Activated CD4-positive, alpha-beta T cell treated with anti-CD3 and anti-CD28 coated beads, Interleukin-10, Interleukin-2, amounts not matched to agents 100 ng/mL and 50 ng/mL, durations not matched to agents 16 hours and 8 hours (primary cell): ENCODE measurements at regions not wholly inside any gene's neighbourhood (a gene's known extent, or its start where the extent isn't known, plus 50 kb on each side); places are given as distances from the start of the nearest gene placed in this dataset.

Experiments
- DNase-seq: peaks from one replicate; pipeline ENCODE4 v3.0.0-alpha.2; 2020

GRCh38 chr11:122062763-122063162 lies 53.3 kb downstream of the BLID start:
- DNase-seq: no peak

- DNase-seq: no peak
Observed at GRCh38 chr11:122059565-122059964, 56.5 kb downstream of the BLID start.

- DNase-seq: no peak
Observed at GRCh38 chr11:122050021-122050690, 65.9 kb downstream of the BLID start.

GRCh38 chr11:122048401-122048800 lies 67.6 kb downstream of the BLID start:
- DNase-seq: no peak

- DNase-seq: no peak
Observed at GRCh38 chr11:122046846-122047245, 69.2 kb downstream of the BLID start.

- DNase-seq: no peak
Observed at GRCh38 chr11:122046438-122046837, 69.6 kb downstream of the BLID start.

- DNase-seq: no peak
Observed at GRCh38 chr11:122045181-122045586, 70.8 kb downstream of the BLID start.

GRCh38 chr11:122044086-122044485 lies 71.9 kb downstream of the BLID start:
- DNase-seq: no peak

GRCh38 chr11:122042981-122043380 lies 73.0 kb downstream of the BLID start:
- no peak for DNase-seq

- no peak for DNase-seq
Observed at GRCh38 chr11:122040464-122040863, 75.6 kb downstream of the BLID start.

GRCh38 chr11:122038543-122038942 lies 77.5 kb downstream of the BLID start:
- no peak for DNase-seq

- DNase-seq: no peak
Observed at GRCh38 chr11:122037911-122038310, 78.1 kb downstream of the BLID start.

GRCh38 chr11:122036493-122036892 lies 79.5 kb downstream of the BLID start:
- DNase-seq: no peak

- DNase-seq: no peak
Observed at GRCh38 chr11:122036018-122036417, 80.0 kb downstream of the BLID start.

- DNase-seq: no peak
Observed at GRCh38 chr11:122033631-122034030, 82.4 kb downstream of the BLID start.

GRCh38 chr11:122033193-122033592 lies 82.8 kb downstream of the BLID start:
- no peak for DNase-seq

GRCh38 chr11:122032317-122032716 lies 83.7 kb downstream of the BLID start:
- no peak for DNase-seq

- no peak for DNase-seq
Observed at GRCh38 chr11:122031813-122032212, 84.2 kb downstream of the BLID start.

GRCh38 chr11:122030286-122030685 lies 85.7 kb downstream of the BLID start:
- DNase-seq: no peak

- DNase-seq: no peak
Observed at GRCh38 chr11:122028545-122028944, 87.5 kb downstream of the BLID start.

GRCh38 chr11:122028036-122028435 lies 88.0 kb downstream of the BLID start:
- DNase-seq: no peak

- no peak for DNase-seq
Observed at GRCh38 chr11:122025757-122026156, 90.3 kb downstream of the BLID start.

- no peak for DNase-seq
Observed at GRCh38 chr11:122024278-122024677, 91.7 kb downstream of the BLID start.

- no peak for DNase-seq
Observed at GRCh38 chr11:122023614-122024250, 92.3 kb downstream of the BLID start.

- DNase-seq: no peak
Observed at GRCh38 chr11:122022646-122023045, 93.4 kb downstream of the BLID start.
